ENCODE measurements at regions not wholly inside any gene's neighbourhood (a gene's known extent, or its start where the extent isn't known, plus 50 kb on each side); places are given as distances from the start of the nearest gene placed in this dataset.

GRCh38 chr1:80917225-80917624, 883.5 kb upstream of the ADGRL2 start:
- H3K27ac Mint-ChIP-seq = no peak overlapping the region
- no peak overlapping the region for H3K4me3 Mint-ChIP-seq
- no peak overlapping the region for H3K4me3 ChIP-seq (replicated peaks in 1 of 3; ENCODE audit: low read depth in 2 of 3, low read length in 3 of 3)
- no peaks in the 10 kb centered on the region for H3K27me3 ChIP-seq (ENCODE audit: control insufficient read depth in 2 of 2, insufficient read depth in 2 of 2, low read length in 2 of 2)
- no peaks in the 10 kb centered on the region for H3K9me3 ChIP-seq (replicated peaks in 1 of 2; ENCODE audit: control insufficient read depth in 1 of 2, insufficient read depth in 1 of 2, low read length in 2 of 2)
- intact Hi-C loops (cut with micrococcal nuclease) = no loop called here
- no peak overlapping the region for H2AFZ ChIP-seq (ENCODE audit: insufficient read depth, low read depth, low read length, poor library complexity, severe bottlenecking)
- peaks cover 44% of the 10 kb centered on the region for H3K4me1 Mint-ChIP-seq
- H4K20me1 ChIP-seq (ENCODE audit: insufficient read depth, low read length) = no peaks in the 10 kb centered on the region
- TF ChIP-seq, protein P1, sequence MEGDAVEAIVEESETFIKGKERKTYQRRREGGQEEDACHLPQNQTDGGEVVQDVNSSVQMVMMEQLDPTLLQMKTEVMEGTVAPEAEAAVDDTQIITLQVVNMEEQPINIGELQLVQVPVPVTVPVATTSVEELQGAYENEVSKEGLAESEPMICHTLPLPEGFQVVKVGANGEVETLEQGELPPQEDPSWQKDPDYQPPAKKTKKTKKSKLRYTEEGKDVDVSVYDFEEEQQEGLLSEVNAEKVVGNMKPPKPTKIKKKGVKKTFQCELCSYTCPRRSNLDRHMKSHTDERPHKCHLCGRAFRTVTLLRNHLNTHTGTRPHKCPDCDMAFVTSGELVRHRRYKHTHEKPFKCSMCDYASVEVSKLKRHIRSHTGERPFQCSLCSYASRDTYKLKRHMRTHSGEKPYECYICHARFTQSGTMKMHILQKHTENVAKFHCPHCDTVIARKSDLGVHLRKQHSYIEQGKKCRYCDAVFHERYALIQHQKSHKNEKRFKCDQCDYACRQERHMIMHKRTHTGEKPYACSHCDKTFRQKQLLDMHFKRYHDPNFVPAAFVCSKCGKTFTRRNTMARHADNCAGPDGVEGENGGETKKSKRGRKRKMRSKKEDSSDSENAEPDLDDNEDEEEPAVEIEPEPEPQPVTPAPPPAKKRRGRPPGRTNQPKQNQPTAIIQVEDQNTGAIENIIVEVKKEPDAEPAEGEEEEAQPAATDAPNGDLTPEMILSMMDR (IDR thresholded peaks at IDR 0.05) = no peak
- H3K4me2 ChIP-seq (replicated peaks; ENCODE audit: extremely low read depth, low read length, poor library complexity, severe bottlenecking) = no peak overlapping the region
- H3K9me3 Mint-ChIP-seq = no peaks in the 10 kb centered on the region
- no peak overlapping the region for H3K9ac ChIP-seq (ENCODE audit: insufficient read depth, low read length, poor library complexity, severe bottlenecking)
- no peaks in the 10 kb centered on the region for H3K79me2 ChIP-seq (ENCODE audit: insufficient read depth, low read length)
- H3K36me3 Mint-ChIP-seq = no peaks in the 10 kb centered on the region
- no peak overlapping the region for H3K27ac ChIP-seq (ENCODE audit: low read depth in 1 of 2, low read length in 2 of 2)
- peaks cover 14 to 22% of the 10 kb centered on the region in 2 donors for H3K4me1 ChIP-seq (ENCODE audit: control insufficient read depth in 1 of 2, insufficient read depth in 2 of 2, low read length in 2 of 2)
- no peak for DNase-seq
- no peaks in the 10 kb centered on the region for H3K36me3 ChIP-seq (replicated peaks in 1 of 2; ENCODE audit: control insufficient read depth in 1 of 2, insufficient read depth in 2 of 2, low read length in 2 of 2)
- no CpG with 5 or more reads among the region's 1 CpG for WGBS (ENCODE audit: insufficient coverage)
- no peaks in the 10 kb centered on the region for H3K27me3 Mint-ChIP-seq (ENCODE audit: low read depth in 3 of 3)

GRCh38 chr1:80915491-80915890, 885.2 kb upstream of the ADGRL2 start:
- H3K4me1 Mint-ChIP-seq = peaks cover 44% of the 10 kb centered on the region
- intact Hi-C loops (cut with micrococcal nuclease) = no loop called here
- no peak overlapping the region for H3K27ac ChIP-seq (ENCODE audit: low read depth in 1 of 2, low read length in 2 of 2)
- no peak overlapping the region for H2AFZ ChIP-seq (ENCODE audit: insufficient read depth, low read depth, low read length, poor library complexity, severe bottlenecking)
- H3K4me1 ChIP-seq (ENCODE audit: control insufficient read depth in 1 of 2, insufficient read depth in 2 of 2, low read length in 2 of 2) = peaks cover 14 to 22% of the 10 kb centered on the region in 2 donors
- TF ChIP-seq, protein P1 (IDR thresholded peaks at IDR 0.05) = no peak
- no peaks in the 10 kb centered on the region for H4K20me1 ChIP-seq (ENCODE audit: insufficient read depth, low read length)
- H3K9me3 ChIP-seq (replicated peaks in 1 of 2; ENCODE audit: control insufficient read depth in 1 of 2, insufficient read depth in 1 of 2, low read length in 2 of 2) = no peaks in the 10 kb centered on the region
- no peaks in the 10 kb centered on the region for H3K27me3 Mint-ChIP-seq (ENCODE audit: low read depth in 3 of 3)
- H3K4me3 ChIP-seq (replicated peaks in 1 of 3; ENCODE audit: low read depth in 2 of 3, low read length in 3 of 3) = no peak overlapping the region
- H3K79me2 ChIP-seq (ENCODE audit: insufficient read depth, low read length) = no peaks in the 10 kb centered on the region
- no peaks in the 10 kb centered on the region for H3K36me3 ChIP-seq (replicated peaks in 1 of 2; ENCODE audit: control insufficient read depth in 1 of 2, insufficient read depth in 2 of 2, low read length in 2 of 2)
- no peak overlapping the region for H3K27ac Mint-ChIP-seq
- no peak overlapping the region for H3K9ac ChIP-seq (ENCODE audit: insufficient read depth, low read length, poor library complexity, severe bottlenecking)
- no peak overlapping the region for H3K4me3 Mint-ChIP-seq
- H3K9me3 Mint-ChIP-seq = no peaks in the 10 kb centered on the region
- no peaks in the 10 kb centered on the region for H3K36me3 Mint-ChIP-seq
- no peak overlapping the region for H3K4me2 ChIP-seq (replicated peaks; ENCODE audit: extremely low read depth, low read length, poor library complexity, severe bottlenecking)
- no peak for DNase-seq
- H3K27me3 ChIP-seq (ENCODE audit: control insufficient read depth in 2 of 2, insufficient read depth in 2 of 2, low read length in 2 of 2) = no peaks in the 10 kb centered on the region
